ENCODE measurements at regions not wholly inside any gene's neighbourhood (a gene's known extent, or its start where the extent isn't known, plus 50 kb on each side); places are given as distances from the start of the nearest gene placed in this dataset.
"Not testable (repeated sequence)": the region's sequence is repeated elsewhere in the genome, so short reads cannot be mapped to it uniquely, and the experiment has no call there.

- POLR2A ChIA-PET, ATAC-seq, DNase-seq, H3K27ac Mint-ChIP-seq, H3K36me3 Mint-ChIP-seq, H3K4me3 Mint-ChIP-seq, H3K9me3 Mint-ChIP-seq, H3K4me1 Mint-ChIP-seq: not testable (repeated sequence)
- H3K27me3 Mint-ChIP-seq = peaks cover 6 to 24% (median 11%) of the 10 kb centered on the region in 5 donors
Measured at GRCh38 chrX:107296184-107296583, 89.8 kb downstream of the DNAAF6 start.

GRCh38 chrX:107298276-107298675, 91.9 kb downstream of the DNAAF6 start:
- no peak for DNase-seq
- H3K9me3 Mint-ChIP-seq = no peaks in the 10 kb centered on the region
- no peak for ATAC-seq
- no peak overlapping the region for H3K27ac Mint-ChIP-seq
- H3K4me1 Mint-ChIP-seq = no peaks in the 10 kb centered on the region
- no peak overlapping the region for H3K4me3 Mint-ChIP-seq
- no peaks in the 10 kb centered on the region for H3K36me3 Mint-ChIP-seq
- POLR2A ChIA-PET = no interaction called here
- peaks cover 4 to 39% (median 17%) of the 10 kb centered on the region in 5 donors for H3K27me3 Mint-ChIP-seq

GRCh38 chrX:107301253-107301652, 94.8 kb downstream of the DNAAF6 start:
- Mint-ChIP-seq H3K9me3 (peaks cover 0 to 10% (median 0%) of the 10 kb centered on the region in 9 donors), H3K4me1 (no peaks in the 10 kb centered on the region), H3K27ac (no peak overlapping the region), H3K36me3 (no peaks in the 10 kb centered on the region), H3K4me3 (no peak overlapping the region), H3K27me3 (peaks cover 3 to 49% (median 18%) of the 10 kb centered on the region in 5 donors)
- POLR2A ChIA-PET = no interaction called here
- DNase-seq = no peak
- no peak for ATAC-seq

GRCh38 chrX:107304141-107304540, 97.7 kb downstream of the DNAAF6 start:
- Mint-ChIP-seq H3K4me3 (no peak overlapping the region), H3K27ac (no peak overlapping the region), H3K27me3 (peaks cover 0 to 32% (median 11%) of the 10 kb centered on the region in 5 donors), H3K4me1 (no peaks in the 10 kb centered on the region), H3K36me3 (no peaks in the 10 kb centered on the region), H3K9me3 (peaks cover 0 to 10% (median 0%) of the 10 kb centered on the region in 9 donors)
- POLR2A ChIA-PET = no interaction called here
- ATAC-seq (no peak), DNase-seq (no peak)

GRCh38 chrX:107323786-107324492, 117.5 kb downstream of the DNAAF6 start:
- Mint-ChIP-seq H3K4me3 (no peak overlapping the region), H3K36me3 (no peaks in the 10 kb centered on the region), H3K4me1 (peaks cover 0 to 2% (median 0%) of the 10 kb centered on the region in 4 donors), H3K9me3 (peaks cover 0 to 2% (median 0%) of the 10 kb centered on the region in 9 donors), H3K27me3 (peaks cover 0 to 14% (median 5%) of the 10 kb centered on the region in 5 donors), H3K27ac (no peak overlapping the region)
- no peak for ATAC-seq
- POLR2A ChIA-PET = no interaction called here
- DNase-seq = no peak

- DNase-seq (peak in 1 of 10 donors; percentile 0), ATAC-seq (no peak)
- no peaks in the 10 kb centered on the region for H3K36me3 Mint-ChIP-seq
- no peak overlapping the region for H3K4me3 Mint-ChIP-seq
- H3K27ac Mint-ChIP-seq = no peak overlapping the region
- POLR2A ChIA-PET = no interaction called here
- H3K9me3 Mint-ChIP-seq = peaks cover 0 to 2% (median 0%) of the 10 kb centered on the region in 9 donors
- peaks cover 0 to 2% (median 0%) of the 10 kb centered on the region in 4 donors for H3K4me1 Mint-ChIP-seq
- H3K27me3 Mint-ChIP-seq = peaks cover 0 to 14% (median 8%) of the 10 kb centered on the region in 5 donors
Measured at GRCh38 chrX:107324493-107325310, 118.3 kb downstream of the DNAAF6 start.

- DNase-seq (no peak), ATAC-seq (no peak)
- peaks cover 0 to 21% (median 12%) of the 10 kb centered on the region in 5 donors for H3K27me3 Mint-ChIP-seq
- H3K9me3 Mint-ChIP-seq = peaks cover 0 to 2% (median 0%) of the 10 kb centered on the region in 9 donors
- peak overlapping the region in 1 of 10 donors; percentile 1 for H3K27ac Mint-ChIP-seq
- no peak overlapping the region for H3K4me3 Mint-ChIP-seq
- POLR2A ChIA-PET = no interaction called here
- H3K4me1 Mint-ChIP-seq = peaks cover 0 to 2% (median 0%) of the 10 kb centered on the region in 4 donors
- no peaks in the 10 kb centered on the region for H3K36me3 Mint-ChIP-seq
Measured at GRCh38 chrX:107325467-107325866, 119.1 kb downstream of the DNAAF6 start.

- no peak overlapping the region for H3K4me3 Mint-ChIP-seq
- no peaks in the 10 kb centered on the region for H3K36me3 Mint-ChIP-seq
- ATAC-seq (no peak), DNase-seq (no peak)
- no peaks in the 10 kb centered on the region for H3K4me1 Mint-ChIP-seq
- H3K27ac Mint-ChIP-seq = peak overlapping the region in 1 of 10 donors; percentile 88
- POLR2A ChIA-PET = interaction anchor here (0.7 kb wide), 1 partner anchor 320 kb away, joined by 3 read pairs; no protein-coding TSS in a partner anchor
- no peaks in the 10 kb centered on the region for H3K9me3 Mint-ChIP-seq
- peaks cover 2 to 27% (median 2%) of the 10 kb centered on the region in 5 donors for H3K27me3 Mint-ChIP-seq
Measured at GRCh38 chrX:107348051-107348450, 101.4 kb upstream of the FRMPD3 start.

- H3K27me3 Mint-ChIP-seq = peaks cover 3 to 30% (median 6%) of the 10 kb centered on the region in 5 donors
- no peak overlapping the region for H3K4me3 Mint-ChIP-seq
- H3K36me3 Mint-ChIP-seq = no peaks in the 10 kb centered on the region
- ATAC-seq (no peak), DNase-seq (no peak)
- no peaks in the 10 kb centered on the region for H3K9me3 Mint-ChIP-seq
- no peak overlapping the region for H3K27ac Mint-ChIP-seq
- no peaks in the 10 kb centered on the region for H3K4me1 Mint-ChIP-seq
- POLR2A ChIA-PET = no interaction called here
Measured at GRCh38 chrX:107348990-107349389, 100.5 kb upstream of the FRMPD3 start.

- DNase-seq (no peak), ATAC-seq (no peak)
- POLR2A ChIA-PET = no interaction called here
- H3K36me3 Mint-ChIP-seq = peaks cover 0 to 2% (median 0%) of the 10 kb centered on the region in 3 donors
- H3K9me3 Mint-ChIP-seq = no peaks in the 10 kb centered on the region
- peaks cover 14 to 55% (median 23%) of the 10 kb centered on the region in 5 donors for H3K27me3 Mint-ChIP-seq
- no peaks in the 10 kb centered on the region for H3K4me1 Mint-ChIP-seq
- no peak overlapping the region for H3K4me3 Mint-ChIP-seq
- H3K27ac Mint-ChIP-seq = no peak overlapping the region
Measured at GRCh38 chrX:107355533-107355932, 93.9 kb upstream of the FRMPD3 start.

- Mint-ChIP-seq H3K4me3 (no peak overlapping the region), H3K36me3 (no peaks in the 10 kb centered on the region), H3K4me1 (no peaks in the 10 kb centered on the region), H3K27ac (no peak overlapping the region), H3K27me3 (peaks cover 11 to 38% (median 23%) of the 10 kb centered on the region in 5 donors), H3K9me3 (peaks cover 0 to 2% (median 0%) of the 10 kb centered on the region in 9 donors)
- ATAC-seq (no peak), DNase-seq (no peak)
- POLR2A ChIA-PET = no interaction called here
Measured at GRCh38 chrX:107360788-107361360, 88.6 kb upstream of the FRMPD3 start.

- POLR2A ChIA-PET, DNase-seq, ATAC-seq, H3K27ac Mint-ChIP-seq, H3K27me3 Mint-ChIP-seq, H3K4me3 Mint-ChIP-seq, H3K9me3 Mint-ChIP-seq, H3K4me1 Mint-ChIP-seq, H3K36me3 Mint-ChIP-seq: not testable (repeated sequence)
Measured at GRCh38 chrX:107370185-107370584, 79.3 kb upstream of the FRMPD3 start.

- no peak for ATAC-seq
- H3K27me3 Mint-ChIP-seq = peaks cover 0 to 6% (median 0%) of the 10 kb centered on the region in 5 donors
- no peak for DNase-seq
- no peaks in the 10 kb centered on the region for H3K36me3 Mint-ChIP-seq
- POLR2A ChIA-PET = no interaction called here
- no peak overlapping the region for H3K27ac Mint-ChIP-seq
- no peaks in the 10 kb centered on the region for H3K9me3 Mint-ChIP-seq
- no peak overlapping the region for H3K4me3 Mint-ChIP-seq
- no peaks in the 10 kb centered on the region for H3K4me1 Mint-ChIP-seq
Measured at GRCh38 chrX:107374132-107374531, 75.3 kb upstream of the FRMPD3 start.

Measured in naive thymus-derived CD8-positive, alpha-beta T cell (primary cell).